NCI-H1048 (cell line): ENCODE measurements at regions not wholly inside any gene's neighbourhood (a gene's known extent, or its start where the extent isn't known, plus 50 kb on each side); places are given as distances from the start of the nearest gene placed in this dataset.

Experiments
- DNase-seq: peaks from one replicate; lab custom pipeline; 2025; lab: John Stamatoyannopoulos, UW

DNA sequence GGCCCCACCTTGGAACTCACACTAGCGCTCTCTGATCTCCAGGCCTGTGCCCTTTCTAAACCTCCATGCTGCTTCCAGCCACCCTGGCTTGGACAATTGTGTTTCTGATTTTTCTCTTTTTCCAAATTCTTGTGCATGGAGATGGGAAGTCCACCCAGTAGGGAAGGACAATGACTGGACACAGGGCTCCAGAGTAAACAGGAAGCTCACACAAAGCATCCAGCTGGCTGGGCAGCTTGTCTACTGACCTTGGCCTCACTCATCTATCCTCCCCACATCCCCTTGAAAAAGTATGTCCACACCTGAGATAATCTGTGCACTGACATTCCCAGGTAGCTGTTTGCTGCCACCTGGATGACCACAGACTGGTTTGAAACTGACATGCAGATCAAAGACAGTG, 331.2 kb upstream of the MAF start:
- DNase-seq: no peak

DNA sequence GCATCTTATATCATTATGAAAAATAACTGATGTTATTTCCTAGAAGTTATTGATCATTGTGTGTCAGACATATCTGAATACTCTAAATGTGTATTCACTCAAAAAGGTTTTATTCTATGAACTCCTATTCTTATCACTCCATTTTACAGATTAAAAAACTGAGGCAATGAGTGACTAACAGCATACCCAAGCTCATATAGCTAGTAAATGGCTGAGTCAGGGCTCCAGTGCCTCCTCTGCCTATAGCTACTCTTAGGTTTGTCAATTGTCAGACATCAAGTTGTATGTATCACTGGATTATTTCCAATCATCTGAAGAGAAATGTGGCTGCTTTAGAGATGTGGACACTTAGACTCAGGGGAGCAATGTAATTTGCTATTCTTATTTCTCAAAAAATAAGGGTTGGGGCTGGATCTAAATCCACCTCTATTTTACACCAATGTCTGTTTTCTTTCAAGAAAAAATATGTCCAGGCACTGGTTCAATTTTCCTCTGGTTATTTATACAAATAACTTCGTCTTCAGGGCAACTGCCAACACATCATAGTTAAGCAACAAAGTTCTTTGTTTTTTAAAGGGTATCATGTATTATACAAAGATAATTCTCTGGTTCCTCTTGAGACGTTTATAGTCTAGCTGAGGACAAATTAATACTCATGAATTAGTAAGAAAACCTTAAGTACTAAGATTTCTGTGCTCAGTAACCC, 328.9 kb upstream of the MAF start:
- no peak for DNase-seq

DNA sequence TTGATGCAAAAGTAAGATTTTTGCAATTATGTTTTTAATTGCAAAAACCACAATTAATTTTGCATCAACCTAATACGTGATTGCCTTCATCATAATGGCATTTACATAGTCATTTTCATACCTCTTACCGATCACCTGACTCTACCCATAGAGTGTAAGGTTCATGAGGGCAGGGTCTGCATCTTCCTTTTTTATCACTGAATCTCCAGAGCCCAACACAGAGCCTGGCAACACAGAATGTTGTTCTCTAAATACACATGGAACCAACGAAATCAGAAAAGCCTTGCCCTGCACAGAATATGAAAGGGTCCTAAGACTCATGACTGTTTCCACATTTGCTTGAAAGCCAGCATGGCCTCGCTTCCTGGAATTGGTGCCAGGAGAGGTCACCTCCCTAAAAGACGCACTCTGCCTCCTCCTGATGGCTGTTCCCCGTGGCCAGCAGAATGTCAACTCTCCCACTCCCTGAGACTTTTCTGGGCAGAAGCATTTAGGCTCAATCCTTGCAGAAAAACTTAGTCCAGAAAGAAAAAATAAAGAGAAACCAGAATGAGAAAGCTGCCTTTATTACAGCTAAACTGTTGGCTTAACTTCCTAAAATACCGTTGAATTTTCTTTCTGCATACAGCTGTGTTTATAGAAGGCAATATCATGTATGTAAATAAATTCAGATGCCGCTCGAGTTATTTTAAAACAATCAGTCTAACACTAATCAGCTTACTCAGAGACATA, 327.8 kb upstream of the MAF start:
- no peak for DNase-seq

DNA sequence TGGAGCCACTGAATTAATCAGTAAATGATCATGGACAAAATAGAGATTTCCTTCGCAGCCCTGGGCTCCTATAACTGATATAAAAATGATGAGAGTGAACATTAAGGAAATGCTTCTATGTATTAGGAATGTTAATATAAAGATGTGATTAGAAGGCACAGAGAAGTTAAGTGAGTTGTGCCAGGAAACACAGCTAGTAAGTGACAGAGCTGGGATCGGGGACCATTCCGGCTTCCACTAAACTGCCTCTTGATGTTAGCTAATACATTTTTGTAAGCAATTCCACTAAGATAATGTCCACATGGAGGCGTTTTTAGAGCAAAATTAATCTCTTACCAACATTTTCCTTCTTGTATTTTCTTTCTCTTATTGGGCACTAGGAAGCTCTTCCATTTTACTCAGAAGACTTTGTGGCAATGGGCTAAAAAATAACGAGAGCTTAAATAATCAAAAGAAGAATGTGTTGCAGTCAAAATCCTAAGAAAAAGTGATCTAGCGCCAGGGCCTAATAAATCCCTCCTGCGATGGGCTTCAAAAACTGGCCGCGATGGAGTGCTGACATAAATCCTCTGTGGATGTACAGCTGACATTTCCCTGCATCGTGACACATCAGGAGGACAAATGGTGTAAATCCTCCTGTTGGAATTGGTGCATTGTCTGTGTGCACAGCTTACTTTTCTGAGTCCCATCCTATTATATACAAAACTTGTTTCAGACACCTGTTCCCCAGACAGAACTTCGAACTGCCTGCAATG, 326.1 kb upstream of the MAF start:
- no peak for DNase-seq

DNA sequence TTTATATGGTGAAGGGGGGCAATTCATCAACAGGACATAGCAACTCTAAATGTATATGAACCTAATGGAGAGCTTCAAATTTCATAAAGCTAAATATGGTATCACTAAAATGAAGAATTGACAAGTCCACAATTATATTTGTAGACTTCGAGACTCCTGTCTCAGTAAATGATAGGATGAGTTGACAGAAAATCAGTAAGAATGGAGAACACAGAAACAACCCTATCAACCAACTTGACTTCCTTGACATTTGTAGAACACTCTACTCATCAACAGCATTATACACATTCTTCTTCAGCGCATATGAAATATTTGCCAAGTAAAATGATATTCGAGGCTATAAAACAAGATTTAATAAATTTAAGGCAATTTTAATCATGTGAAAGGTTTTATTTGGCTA, 322.9 kb upstream of the MAF start:
- DNase-seq: no peak

DNA sequence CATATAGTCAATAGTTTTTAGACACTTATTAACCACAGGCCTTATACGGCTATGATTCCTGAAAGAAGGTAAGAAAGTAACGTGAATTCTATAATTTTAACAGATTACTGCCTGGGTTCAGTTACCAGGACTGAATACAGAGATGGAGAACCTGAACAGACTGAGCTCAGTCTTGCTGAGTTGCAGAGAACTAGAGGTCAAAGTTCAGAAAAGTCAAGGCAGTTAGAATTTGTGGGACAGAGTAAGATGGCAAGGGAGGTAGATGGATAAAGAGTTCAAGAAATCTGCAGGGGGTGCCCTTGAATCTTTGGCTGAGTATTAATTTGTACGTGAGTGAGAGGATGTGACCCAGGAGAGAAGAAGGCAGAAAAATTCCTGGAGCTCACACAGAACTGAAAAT, 320.1 kb upstream of the MAF start:
- DNase-seq: no peak

DNA sequence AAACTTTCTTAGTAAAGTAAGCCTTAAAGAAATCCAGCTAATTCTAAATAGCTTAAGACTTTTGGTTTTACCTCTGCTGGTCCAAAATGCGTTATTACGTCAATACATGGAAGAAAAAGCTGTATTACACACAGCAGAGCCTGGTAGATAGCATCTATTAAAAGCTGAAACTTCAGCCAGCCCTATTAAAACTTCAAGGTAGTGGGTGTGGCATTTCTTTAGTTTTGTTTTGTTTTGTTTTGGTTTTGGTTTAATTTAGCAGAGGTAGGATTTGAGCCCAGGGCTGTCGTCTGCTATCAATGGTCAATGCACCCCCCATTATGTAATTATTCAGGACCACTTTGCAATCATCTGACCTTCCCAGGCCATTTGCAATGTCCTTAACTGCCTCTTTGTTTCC, 318.4 kb upstream of the MAF start:
- DNase-seq: no peak

DNA sequence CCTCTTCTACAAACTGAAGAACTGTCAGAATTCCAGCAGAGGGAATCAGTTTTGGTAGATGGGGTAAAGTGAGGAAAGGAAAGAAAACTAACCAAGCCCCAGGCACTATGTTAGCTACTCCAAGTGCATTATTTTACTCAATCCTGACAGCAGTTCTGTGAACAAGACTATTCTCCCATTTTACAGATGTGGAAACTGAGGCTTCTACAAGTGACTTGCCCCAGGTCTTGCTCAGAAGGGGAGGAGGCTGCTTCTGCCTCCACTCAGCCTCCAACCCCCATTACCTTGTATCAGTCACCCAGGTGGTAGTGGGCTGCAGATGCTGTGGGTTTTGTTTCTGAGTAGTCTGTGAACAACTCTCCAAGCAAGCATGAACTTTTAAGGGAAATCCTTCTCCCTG, 315.2 kb upstream of the MAF start:
- DNase-seq: no peak

DNA sequence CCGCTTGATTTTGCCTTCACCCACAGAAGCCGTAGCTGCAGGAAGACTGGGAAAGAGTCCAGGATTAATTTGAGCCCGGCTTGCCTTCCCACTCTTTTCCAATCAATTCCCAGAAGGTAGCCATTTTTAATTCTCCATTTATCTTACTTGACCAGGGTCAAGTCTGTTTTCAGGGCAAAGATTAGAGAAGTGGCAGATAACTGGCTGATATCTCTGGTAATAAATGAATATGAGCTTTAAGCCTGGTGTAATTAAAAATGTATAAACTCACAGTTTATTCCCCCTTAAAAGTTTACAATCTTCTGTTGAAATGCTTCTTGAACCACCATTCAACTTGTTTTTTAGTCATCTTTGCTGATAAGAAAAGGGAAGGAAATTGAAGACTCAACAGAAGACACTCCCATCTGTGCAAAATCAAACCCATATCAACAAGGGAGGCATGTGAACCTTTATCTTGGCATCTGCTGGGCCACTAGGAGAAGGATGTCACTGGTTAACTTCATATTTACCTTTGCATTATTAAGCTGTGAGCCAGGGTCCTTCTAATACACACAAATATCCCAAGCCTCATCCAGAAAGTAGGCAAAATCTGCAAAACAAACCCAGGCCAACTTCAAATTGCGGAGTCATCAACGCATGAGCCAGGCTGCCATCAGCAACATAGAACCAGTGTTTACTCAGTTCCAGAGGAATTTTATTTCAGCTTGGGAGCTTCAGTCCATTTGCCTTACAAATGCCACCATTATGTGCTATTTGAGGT, 314.6 kb upstream of the MAF start:
- no peak for DNase-seq

DNA sequence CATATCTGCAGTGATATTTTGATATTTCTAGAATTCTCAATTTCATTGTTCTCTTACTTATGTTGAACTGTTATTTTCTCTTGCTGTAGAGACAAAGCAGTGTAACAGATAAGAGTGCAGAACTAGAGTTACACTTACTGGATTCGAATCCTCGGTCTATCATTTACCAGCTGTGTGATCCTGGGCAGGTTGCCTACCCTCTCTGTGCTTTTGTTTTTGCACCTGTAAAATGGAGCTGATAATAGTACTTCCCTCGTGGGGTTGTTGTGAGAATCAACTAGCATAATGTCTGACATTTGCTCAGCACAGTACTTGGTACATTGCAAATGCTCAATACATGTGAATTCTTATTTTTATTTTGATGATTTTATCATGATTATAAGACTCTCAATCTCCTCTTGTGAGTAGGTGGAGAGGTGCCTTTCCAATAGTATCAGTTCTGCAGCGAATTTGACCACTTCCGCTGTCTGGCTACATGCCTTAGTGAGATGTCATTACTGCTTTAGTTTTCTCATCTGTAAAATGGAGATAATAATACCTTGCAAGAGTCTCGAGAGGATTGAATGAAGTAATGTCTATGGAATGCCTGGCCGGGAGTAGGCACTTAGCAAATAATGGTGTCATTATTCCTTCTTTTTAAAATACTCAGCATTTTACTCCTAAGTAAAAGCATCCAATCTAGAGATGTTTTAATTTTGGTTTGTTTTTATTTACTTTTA, 312.2 kb upstream of the MAF start:
- DNase-seq: no peak

DNA sequence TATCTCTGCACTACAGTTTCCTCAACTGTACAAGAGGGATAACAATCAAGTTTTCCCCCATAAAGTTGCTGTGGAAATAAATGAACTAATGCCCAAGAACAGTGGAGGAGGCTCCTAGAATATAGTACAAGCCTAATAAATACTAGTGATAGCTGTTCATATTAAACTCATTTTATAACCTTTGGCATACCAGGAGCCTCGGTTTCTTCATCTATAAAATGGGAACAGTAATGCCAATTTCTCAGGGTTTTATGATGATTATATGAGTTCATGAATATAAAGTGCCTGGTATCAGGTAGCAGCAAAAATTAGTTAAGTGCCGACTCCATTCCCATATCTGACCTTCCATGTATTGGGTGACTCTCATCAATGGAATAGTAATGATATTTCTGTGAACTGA, 311.1 kb upstream of the MAF start:
- no peak for DNase-seq

DNA sequence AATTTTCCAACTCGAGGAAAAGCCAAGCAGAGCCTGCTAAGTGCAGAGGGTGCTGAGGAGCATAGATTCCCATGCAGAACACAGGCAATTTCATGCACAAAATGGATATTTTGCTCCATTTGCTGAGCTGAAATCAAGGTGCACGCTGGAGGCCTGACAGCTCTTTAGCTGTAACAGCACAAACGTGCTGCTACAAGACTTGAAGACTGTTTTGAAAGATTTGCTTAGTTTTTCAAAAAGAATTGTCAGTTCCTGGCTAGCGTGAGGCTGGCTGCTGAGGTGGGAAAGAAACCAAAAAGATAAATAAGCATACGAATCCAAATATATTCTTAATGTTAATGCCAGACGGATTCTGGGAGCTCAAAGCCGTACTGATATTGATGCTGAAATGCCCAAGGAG, 309.0 kb upstream of the MAF start:
- DNase-seq: no peak

DNA sequence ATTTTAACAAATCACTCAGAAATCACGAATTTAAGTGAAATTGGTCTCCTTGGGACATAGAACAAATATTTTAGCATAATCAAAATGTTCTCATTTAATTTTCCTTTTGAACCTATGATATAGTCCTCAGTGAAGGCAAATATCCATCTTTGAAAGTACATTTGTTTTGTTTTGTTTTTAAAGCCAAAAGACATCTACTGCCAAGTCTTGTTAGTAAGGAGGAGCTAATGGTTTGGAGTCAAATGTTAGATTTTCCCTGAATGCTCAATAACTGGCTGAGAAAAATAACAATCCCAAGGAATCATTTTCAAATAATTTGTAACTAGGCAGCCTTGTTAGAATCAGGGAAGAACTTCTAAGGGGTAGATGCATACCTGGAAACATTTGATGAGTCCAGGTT, 302.9 kb upstream of the MAF start:
- DNase-seq: no peak

DNA sequence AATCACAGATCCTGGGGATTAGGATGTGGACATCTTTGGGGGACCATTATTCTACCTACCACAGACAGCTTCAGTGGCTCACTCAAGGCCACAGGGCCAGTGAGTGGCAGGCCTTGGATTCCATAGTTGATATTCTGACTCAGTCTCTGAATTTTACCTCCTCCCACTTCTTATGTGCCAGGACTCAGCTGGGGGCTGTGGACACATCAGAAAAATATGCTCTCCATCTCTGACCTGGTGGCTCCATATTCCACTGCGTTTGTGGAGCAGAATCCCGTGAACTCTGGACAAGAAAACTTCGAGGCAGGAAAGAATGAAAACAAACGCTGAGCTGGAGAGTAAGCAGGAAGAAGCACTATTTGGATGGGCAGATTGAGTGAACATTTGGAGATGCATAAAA, 301.8 kb upstream of the MAF start:
- DNase-seq: no peak

DNA sequence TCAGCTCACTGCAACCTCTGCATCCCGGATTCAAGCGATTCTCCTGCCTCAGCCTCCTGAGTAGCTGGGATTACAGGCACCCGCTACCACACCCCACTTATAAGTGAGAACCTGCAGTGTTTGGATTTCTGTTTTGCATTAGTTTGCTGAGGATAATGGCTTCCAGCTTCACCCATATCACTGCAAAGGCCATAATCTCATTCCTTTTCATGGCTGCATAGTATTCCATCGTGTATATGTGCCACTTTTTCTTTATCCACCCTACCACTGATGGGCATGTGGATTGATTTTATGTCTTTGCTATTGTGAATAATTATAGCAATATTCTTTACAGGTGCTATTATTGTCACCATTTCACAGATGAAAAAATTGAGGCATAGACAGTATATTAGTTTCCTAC, 301.0 kb upstream of the MAF start:
- no peak for DNase-seq

DNA sequence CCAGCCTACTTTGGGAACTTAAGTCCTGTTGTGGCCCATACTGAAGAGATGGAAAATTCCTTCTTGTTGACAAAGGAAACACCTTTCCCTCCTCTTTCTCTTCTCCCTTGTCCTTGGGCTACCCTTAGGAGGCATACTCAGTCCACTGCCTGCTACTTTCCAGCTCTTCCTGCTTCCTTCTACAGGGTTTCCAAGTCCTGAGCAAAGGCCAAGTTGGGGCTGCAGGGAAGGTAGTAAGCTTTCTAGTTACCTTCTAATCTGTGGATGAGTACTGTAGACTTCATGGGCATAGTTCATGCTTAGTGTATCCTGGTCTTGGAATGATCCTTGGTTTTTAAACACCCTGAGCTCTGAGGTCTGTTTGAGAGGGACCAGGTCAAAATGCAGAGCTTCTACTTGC, 299.2 kb upstream of the MAF start:
- DNase-seq: no peak

DNA sequence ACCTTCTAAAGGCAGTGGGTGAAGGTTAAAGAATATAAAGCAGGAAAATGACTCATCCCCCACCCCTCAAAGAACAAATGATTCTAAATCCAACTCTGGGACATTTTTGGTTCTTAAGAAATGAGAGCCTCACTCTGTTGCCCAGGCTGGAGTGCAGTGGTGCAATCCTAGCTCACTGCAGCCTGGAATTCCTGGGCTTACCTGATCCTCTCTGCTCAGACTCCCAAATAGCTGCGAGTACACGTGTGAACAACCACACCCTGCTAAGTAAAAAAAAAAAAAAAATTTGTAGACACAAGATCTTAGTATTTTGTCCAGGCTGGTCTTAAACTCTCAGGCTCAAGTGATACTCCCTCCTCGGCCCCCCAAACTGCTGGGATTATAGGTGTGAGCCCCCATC, 298.8 kb upstream of the MAF start:
- no peak for DNase-seq

DNA sequence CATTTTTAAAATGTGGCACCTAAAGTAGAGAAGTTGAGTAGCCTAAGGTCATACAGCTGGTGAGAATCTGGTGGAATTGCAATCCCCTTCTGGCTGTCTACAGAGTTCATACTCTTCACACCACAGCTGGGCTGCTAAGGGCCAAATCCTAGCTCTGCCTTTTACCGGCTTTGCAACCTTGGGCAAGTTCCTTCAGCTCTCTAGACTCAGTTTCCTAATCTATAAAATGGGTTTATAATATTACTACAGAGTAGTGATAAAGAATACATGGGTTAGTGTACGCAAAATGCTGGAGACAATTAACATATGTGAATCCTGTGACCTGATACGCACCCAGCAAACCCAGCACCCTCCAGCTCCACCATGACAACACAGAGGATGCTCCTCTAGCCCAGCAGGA, 298.2 kb upstream of the MAF start:
- DNase-seq: no peak

DNA sequence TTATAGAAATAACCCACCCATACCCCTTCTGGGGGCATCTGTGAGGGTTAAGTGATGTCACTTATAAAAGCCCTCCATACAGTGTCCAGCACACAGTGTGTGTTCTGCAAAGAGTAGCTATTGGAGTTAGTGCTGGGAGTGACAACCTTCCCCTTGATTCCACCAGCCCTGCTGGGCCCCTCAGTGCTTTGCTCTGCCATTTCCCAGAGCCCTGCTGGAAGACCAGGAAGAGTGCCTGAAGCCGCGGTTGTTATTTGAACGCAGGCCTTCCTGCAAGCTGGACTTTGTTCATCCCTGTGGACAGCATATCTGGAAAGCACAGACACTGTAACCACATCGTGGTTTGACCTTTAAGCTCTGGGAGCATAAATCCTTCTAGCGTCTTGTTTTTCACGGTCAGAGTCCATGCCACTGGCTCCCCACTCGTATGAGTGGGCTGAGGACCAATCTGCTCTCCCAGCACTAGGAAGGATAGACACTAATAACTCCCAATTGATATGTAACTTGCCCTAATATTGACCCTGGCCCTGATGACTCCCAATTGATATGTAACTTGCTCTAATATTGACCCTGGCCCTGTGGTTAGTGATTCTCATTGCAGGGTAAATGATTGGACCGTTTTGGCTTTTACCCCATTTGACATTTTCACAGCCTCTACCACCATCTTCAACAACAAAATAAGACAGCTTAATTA, 297.1 kb upstream of the MAF start:
- DNase-seq: no peak

DNA sequence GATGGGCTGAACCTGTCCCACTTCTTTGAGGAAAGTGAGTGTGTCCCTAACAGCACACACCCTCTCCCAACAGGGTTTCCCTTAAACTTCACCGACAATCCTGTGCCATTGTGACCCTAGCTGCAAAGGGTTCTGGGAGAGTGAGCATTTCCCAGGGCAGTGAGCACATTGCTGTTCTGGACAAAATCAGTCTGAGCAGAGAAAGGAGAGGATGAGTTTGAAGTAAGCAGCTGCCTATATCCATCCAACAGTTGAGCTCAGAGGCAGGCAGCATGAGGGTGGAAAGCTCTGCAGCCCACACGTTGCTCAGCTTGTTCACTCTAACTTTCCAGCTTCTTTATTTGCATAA, 296.5 kb upstream of the MAF start:
- no peak for DNase-seq

DNA sequence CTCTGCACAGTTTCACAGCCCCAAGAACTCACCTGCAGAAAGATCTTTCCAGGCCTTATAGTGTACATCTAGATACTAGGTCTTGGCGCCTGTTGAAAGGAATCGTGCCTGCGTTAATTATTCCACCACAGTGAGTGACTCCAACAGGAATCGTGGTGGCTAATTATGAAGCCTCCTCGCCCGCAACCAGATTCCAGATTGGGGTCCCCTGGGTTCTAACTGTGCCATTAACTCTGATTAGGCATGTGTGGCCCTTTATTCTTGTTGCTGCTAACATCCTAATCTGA, 295.3 kb upstream of the MAF start:
- no peak for DNase-seq
